Gastroesophageal sphincter (tissue), 3 donors: ENCODE measurements at regions not wholly inside any gene's neighbourhood (a gene's known extent, or its start where the extent isn't known, plus 50 kb on each side); places are given as distances from the start of the nearest gene placed in this dataset.

Source experiments
- POLR2A ChIP-seq, 2 donors: fragments of 450-650 bp; IDR thresholded peaks; one replicate each; pipeline ENCODE4 v1.6.1; 2017; ENCODE audit warnings: antibody characterized with exemption in 2 of 2, mild to moderate bottlenecking in 2 of 2, moderate library complexity in 1 of 2
- POLR2AphosphoS5 ChIP-seq: sonication (generic); formaldehyde crosslinking; IDR thresholded peaks from one replicate; pipeline ENCODE4 v1.6.1; 2017; ENCODE audit warnings: antibody characterized with exemption
- TF ChIP-seq, protein P1 (sequence below), 4 experiments: fragments of 200-600 bp in 2 of 4; fragments of 450-650 bp in 2 of 4; sonication (generic) in 1 of 4; IDR thresholded peaks; one replicate each; pipeline ENCODE4 v1.5.1; 2017 to 2019; ENCODE audit warnings: antibody characterized with exemption in 4 of 4, mild to moderate bottlenecking in 2 of 4, moderate library complexity in 2 of 4

DNA sequence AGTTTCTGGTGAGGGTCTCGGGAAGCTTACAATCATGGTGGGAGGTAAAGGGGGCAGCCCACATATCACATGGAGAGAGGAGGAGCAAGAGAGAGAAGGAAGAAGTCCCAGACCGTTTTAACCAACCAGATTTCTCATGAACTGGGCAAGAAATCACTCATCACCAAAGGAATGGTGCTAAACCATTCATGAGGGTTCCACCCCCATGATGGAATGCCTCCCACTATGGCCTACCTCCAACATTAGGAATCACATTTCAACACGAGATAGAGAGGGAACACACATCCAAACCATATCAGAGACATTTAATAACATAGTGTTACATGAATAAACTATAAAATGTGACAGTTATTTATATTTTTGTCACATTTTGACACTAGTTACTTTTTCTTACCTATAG, 214.8 kb upstream of the MAGI2 start:
- TF ChIP-seq POLR2A (IDR thresholded peaks at IDR 0.05): no peak
- TF ChIP-seq, protein P1, sequence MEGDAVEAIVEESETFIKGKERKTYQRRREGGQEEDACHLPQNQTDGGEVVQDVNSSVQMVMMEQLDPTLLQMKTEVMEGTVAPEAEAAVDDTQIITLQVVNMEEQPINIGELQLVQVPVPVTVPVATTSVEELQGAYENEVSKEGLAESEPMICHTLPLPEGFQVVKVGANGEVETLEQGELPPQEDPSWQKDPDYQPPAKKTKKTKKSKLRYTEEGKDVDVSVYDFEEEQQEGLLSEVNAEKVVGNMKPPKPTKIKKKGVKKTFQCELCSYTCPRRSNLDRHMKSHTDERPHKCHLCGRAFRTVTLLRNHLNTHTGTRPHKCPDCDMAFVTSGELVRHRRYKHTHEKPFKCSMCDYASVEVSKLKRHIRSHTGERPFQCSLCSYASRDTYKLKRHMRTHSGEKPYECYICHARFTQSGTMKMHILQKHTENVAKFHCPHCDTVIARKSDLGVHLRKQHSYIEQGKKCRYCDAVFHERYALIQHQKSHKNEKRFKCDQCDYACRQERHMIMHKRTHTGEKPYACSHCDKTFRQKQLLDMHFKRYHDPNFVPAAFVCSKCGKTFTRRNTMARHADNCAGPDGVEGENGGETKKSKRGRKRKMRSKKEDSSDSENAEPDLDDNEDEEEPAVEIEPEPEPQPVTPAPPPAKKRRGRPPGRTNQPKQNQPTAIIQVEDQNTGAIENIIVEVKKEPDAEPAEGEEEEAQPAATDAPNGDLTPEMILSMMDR (IDR thresholded peaks at IDR 0.05): no peak
- no peak for TF ChIP-seq POLR2AphosphoS5
